ENCODE measurements at regions not wholly inside any gene's neighbourhood (a gene's known extent, or its start where the extent isn't known, plus 50 kb on each side); places are given as distances from the start of the nearest gene placed in this dataset.

DNA sequence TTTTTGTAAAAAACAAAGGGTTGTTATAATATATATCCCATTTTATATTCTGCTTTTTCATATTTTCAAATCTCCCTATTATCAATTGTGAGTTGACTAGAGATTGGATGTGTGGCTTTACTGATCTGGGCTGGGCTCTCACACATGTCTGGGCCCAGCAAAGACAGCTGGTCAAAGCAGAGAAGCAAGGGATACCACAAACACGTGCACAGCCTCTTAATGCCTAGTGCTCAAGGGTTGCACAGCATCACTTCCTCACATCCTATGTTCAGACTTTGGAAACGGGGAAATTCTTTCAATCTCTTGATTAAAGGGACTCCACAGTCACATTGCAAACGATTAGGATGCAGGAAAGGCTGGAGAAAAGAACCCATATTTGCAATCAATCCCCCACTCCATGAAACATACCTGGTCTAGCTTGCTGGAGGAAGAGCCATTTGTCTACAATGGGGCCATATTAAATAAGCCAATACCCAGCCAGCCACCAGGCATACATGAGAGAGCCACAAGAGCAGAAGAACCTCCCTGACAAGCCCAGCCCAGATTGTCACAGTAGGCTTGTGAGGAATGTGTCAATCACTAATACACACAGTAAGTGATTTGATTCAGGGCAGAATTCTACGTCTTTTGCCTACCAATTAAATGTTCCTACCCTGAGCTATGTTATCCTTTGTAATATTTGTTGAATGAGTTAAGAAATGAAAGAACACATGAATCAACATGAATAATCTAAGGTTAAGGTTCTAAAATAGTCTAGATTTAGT is 431.2 kb downstream of the TNS3 start:
- BruUV-seq (replicated peaks), result no TSS peak
- intact Hi-C loops (cut with micrococcal nuclease), result no loop called here

GRCh38 chr7:47149971-47150370 is 431.9 kb downstream of the TNS3 start:
- Histone ChIP-seq H3K9me2 (ENCODE audit: insufficient read depth) (no peaks in the 10 kb centered on the region), H3K36me3 (ENCODE audit: control insufficient read depth in 1 of 2, insufficient read depth in 2 of 2, low read length in 2 of 2) (no peaks in the 10 kb centered on the region), H3K27ac (ENCODE audit: low read depth, low read length) (no peak overlapping the region), H4K20me1 (ENCODE audit: insufficient read depth) (no peaks in the 10 kb centered on the region), H3K4me3 (replicated peaks in 1 of 2; ENCODE audit: low read depth in 1 of 2, low read length in 2 of 2) (no peak overlapping the region), H3K4me2 (ENCODE audit: low read length) (no peak overlapping the region), H3K27me3 (ENCODE audit: insufficient read depth, low read length) (no peaks in the 10 kb centered on the region), H3K4me1 (ENCODE audit: control insufficient read depth in 1 of 2, insufficient read depth in 2 of 2, low read length in 2 of 2) (no peaks in the 10 kb centered on the region), H3K79me2 (ENCODE audit: insufficient read depth, low read length) (no peaks in the 10 kb centered on the region), H3K9me3 (ENCODE audit: control insufficient read depth in 1 of 2, insufficient read depth in 1 of 2, low read depth in 1 of 2, low read length in 2 of 2) (no peaks in the 10 kb centered on the region), H3K9ac (ENCODE audit: low read length) (no peak overlapping the region), H2AFZ (ENCODE audit: low read depth, low read length, poor library complexity, severe bottlenecking) (no peak overlapping the region)
- intact Hi-C loops (cut with micrococcal nuclease), result no loop called here
- ChIA-PET RAD21 (ENCODE audit: low non-redundant PET in 1 of 2, low total read pairs in 2 of 2, uncharacterized antibody in 2 of 2, unreplicated experiment in 2 of 2) (no interaction called here), POLR2A (no interaction called here), CTCF (no interaction called here)
- ATAC-seq (no peak), DNase-seq (ENCODE audit: low read depth, low spot score) (no peak)
- TF ChIP-seq SP1 (IDR thresholded peaks at IDR 0.05; ENCODE audit: low read depth), result no peak
- TF ChIP-seq ZNF274 (IDR thresholded peaks at IDR 0.05; ENCODE audit: low read depth, low read length), result no peak
- TF ChIP-seq SRF (IDR thresholded peaks at IDR 0.05; ENCODE audit: low read depth), result no peak
- no peak for TF ChIP-seq CEBPB (IDR thresholded peaks at IDR 0.05; ENCODE audit: low read depth)
- TF ChIP-seq EGR1 (IDR thresholded peaks at IDR 0.05; ENCODE audit: low read depth), result no peak
- TF ChIP-seq YY1 (IDR thresholded peaks at IDR 0.05; ENCODE audit: extremely low read depth, insufficient replicate concordance, low read depth, low read length), result no peak
- no peak for TF ChIP-seq JUND (IDR thresholded peaks at IDR 0.05)
- TF ChIP-seq, protein P1, sequence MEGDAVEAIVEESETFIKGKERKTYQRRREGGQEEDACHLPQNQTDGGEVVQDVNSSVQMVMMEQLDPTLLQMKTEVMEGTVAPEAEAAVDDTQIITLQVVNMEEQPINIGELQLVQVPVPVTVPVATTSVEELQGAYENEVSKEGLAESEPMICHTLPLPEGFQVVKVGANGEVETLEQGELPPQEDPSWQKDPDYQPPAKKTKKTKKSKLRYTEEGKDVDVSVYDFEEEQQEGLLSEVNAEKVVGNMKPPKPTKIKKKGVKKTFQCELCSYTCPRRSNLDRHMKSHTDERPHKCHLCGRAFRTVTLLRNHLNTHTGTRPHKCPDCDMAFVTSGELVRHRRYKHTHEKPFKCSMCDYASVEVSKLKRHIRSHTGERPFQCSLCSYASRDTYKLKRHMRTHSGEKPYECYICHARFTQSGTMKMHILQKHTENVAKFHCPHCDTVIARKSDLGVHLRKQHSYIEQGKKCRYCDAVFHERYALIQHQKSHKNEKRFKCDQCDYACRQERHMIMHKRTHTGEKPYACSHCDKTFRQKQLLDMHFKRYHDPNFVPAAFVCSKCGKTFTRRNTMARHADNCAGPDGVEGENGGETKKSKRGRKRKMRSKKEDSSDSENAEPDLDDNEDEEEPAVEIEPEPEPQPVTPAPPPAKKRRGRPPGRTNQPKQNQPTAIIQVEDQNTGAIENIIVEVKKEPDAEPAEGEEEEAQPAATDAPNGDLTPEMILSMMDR (IDR thresholded peaks at IDR 0.05 in 2 of 3, conservative IDR thresholded peaks at IDR 0.05 in 1 of 3; ENCODE audit: borderline replicate concordance in 1 of 3, insufficient read depth in 1 of 3, low read depth in 2 of 3, low read length in 2 of 3), result no peak
- TF ChIP-seq EZH2phosphoT487 (IDR thresholded peaks at IDR 0.05; ENCODE audit: borderline replicate concordance), result no peak
- no peak for TF ChIP-seq CBX3 (IDR thresholded peaks at IDR 0.05; ENCODE audit: low read depth)
- no peak for TF ChIP-seq MAX (IDR thresholded peaks at IDR 0.05)
- TF ChIP-seq EZH2 (IDR thresholded peaks at IDR 0.05), result no peak
- no peak for TF ChIP-seq ELF1 (IDR thresholded peaks at IDR 0.05; ENCODE audit: borderline replicate concordance, low read depth)
- no peak for TF ChIP-seq RAD21 (IDR thresholded peaks at IDR 0.05; ENCODE audit: low read depth)
- TF ChIP-seq TCF7L2 (IDR thresholded peaks at IDR 0.05; ENCODE audit: borderline replicate concordance, extremely low read depth, insufficient read depth, insufficient read length), result no peak
- TF ChIP-seq SIN3A (IDR thresholded peaks at IDR 0.05; ENCODE audit: low read depth), result no peak
- BruUV-seq (replicated peaks), result no TSS peak

More for the DNA sequence above, 431.2 kb downstream of the TNS3 start:
- Histone ChIP-seq H3K4me1 (ENCODE audit: control insufficient read depth in 1 of 2, insufficient read depth in 2 of 2, low read length in 2 of 2) (no peaks in the 10 kb centered on the region), H3K27ac (ENCODE audit: low read depth, low read length) (no peak overlapping the region), H3K9me3 (ENCODE audit: control insufficient read depth in 1 of 2, insufficient read depth in 1 of 2, low read depth in 1 of 2, low read length in 2 of 2) (no peaks in the 10 kb centered on the region), H3K79me2 (ENCODE audit: insufficient read depth, low read length) (no peaks in the 10 kb centered on the region), H3K9me2 (ENCODE audit: insufficient read depth) (no peaks in the 10 kb centered on the region), H3K27me3 (ENCODE audit: insufficient read depth, low read length) (no peaks in the 10 kb centered on the region), H4K20me1 (ENCODE audit: insufficient read depth) (no peaks in the 10 kb centered on the region), H3K4me3 (replicated peaks in 1 of 2; ENCODE audit: low read depth in 1 of 2, low read length in 2 of 2) (no peak overlapping the region), H3K9ac (ENCODE audit: low read length) (no peak overlapping the region), H3K4me2 (ENCODE audit: low read length) (no peak overlapping the region), H3K36me3 (ENCODE audit: control insufficient read depth in 1 of 2, insufficient read depth in 2 of 2, low read length in 2 of 2) (no peaks in the 10 kb centered on the region), H2AFZ (ENCODE audit: low read depth, low read length, poor library complexity, severe bottlenecking) (no peak overlapping the region)
- RAD21 ChIA-PET (ENCODE audit: low non-redundant PET in 1 of 2, low total read pairs in 2 of 2, uncharacterized antibody in 2 of 2, unreplicated experiment in 2 of 2), result no interaction called here
- ATAC-seq (no peak), DNase-seq (ENCODE audit: low read depth, low spot score) (no peak)
- CTCF ChIA-PET, result no interaction called here
- POLR2A ChIA-PET, result no interaction called here
- TF ChIP-seq SIN3A (IDR thresholded peaks at IDR 0.05; ENCODE audit: low read depth), result no peak
- TF ChIP-seq RAD21 (IDR thresholded peaks at IDR 0.05; ENCODE audit: low read depth), result no peak
